ENCODE measurements at regions not wholly inside any gene's neighbourhood (a gene's known extent, or its start where the extent isn't known, plus 50 kb on each side); places are given as distances from the start of the nearest gene placed in this dataset.

DNA sequence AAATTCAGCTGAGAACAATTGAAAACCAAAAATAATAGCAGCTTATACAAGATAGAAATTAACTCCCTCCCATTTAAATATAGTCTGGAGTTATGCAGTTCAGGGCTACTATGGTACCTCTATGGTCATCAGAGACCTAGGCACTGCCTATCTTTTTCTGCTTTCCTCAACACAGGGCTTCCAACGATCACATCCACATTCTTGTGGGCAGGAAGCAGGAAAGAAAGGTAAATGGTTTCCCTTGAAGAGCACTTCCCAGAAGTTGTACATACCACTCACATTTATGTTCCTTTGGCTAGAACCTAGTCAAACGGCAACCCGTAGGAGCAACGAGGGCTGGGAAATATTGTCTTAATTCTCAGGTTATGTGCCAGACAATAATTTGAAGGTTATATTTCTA, 197.7 kb upstream of the PRICKLE2 start:
- Histone ChIP-seq H3K36me3 (replicated peaks in 1 of 2; ENCODE audit: control insufficient read depth in 2 of 2, insufficient read depth in 2 of 2, low read length in 2 of 2) (no peaks in the 10 kb centered on the region), H2AFZ (ENCODE audit: low read length) (no peak overlapping the region), H3K9ac (ENCODE audit: low read depth, low read length, poor library complexity) (no peak overlapping the region), H3K9me3 (replicated peaks in 1 of 2; ENCODE audit: control insufficient read depth in 2 of 2, insufficient read depth in 1 of 2, low read depth in 1 of 2, low read length in 2 of 2) (no peaks in the 10 kb centered on the region), H2BK15ac (ENCODE audit: low read length) (no peak overlapping the region), H3K4ac (ENCODE audit: low read length) (no peak overlapping the region), H3K27me3 (ENCODE audit: control insufficient read depth in 3 of 3, insufficient read depth in 3 of 3, low read depth in 1 of 3, low read length in 3 of 3) (no peaks in the 10 kb centered on the region), H3K79me1 (ENCODE audit: low read depth, low read length) (no peaks in the 10 kb centered on the region), H2BK12ac (ENCODE audit: low read length) (no peak overlapping the region), H3K18ac (ENCODE audit: low read length) (no peak overlapping the region), H4K91ac (ENCODE audit: low read depth, low read length, poor library complexity) (no peak overlapping the region), H2BK120ac (ENCODE audit: low read depth, low read length) (no peak overlapping the region), H4K8ac (ENCODE audit: low read depth, low read length) (no peak overlapping the region), H3K14ac (ENCODE audit: low read length) (no peak overlapping the region), H3K27ac (replicated peaks; ENCODE audit: low read length) (no peak overlapping the region), H2BK5ac (ENCODE audit: low read length) (no peak overlapping the region), H3K23ac (ENCODE audit: low read depth, low read length, poor library complexity) (no peak overlapping the region), H3K4me1 (ENCODE audit: control insufficient read depth in 2 of 2, insufficient read depth in 1 of 2, low read depth in 1 of 2, low read length in 2 of 2) (peaks cover 4 to 5% of the 10 kb centered on the region in 2 donors), H2AK5ac (ENCODE audit: low read depth, low read length) (no peak overlapping the region), H3K4me3 (ENCODE audit: low read length in 2 of 2) (no peak overlapping the region), H3K4me2 (ENCODE audit: insufficient read depth, low read length, poor library complexity, severe bottlenecking) (no peak overlapping the region)
- DNase-seq (ENCODE audit: low spot score), result no peak
- no CpG with 5 or more reads among the region's 4 CpGs for WGBS, 2 donors (ENCODE audit: extremely low coverage in 2 of 2, insufficient read length in 2 of 2, insufficient replicate concordance in 1 of 2)

- no CpG with 5 or more reads among the region's 7 CpGs for WGBS, 2 donors (ENCODE audit: extremely low coverage in 2 of 2, insufficient read length in 2 of 2, insufficient replicate concordance in 1 of 2)
- Histone ChIP-seq H3K27ac (replicated peaks; ENCODE audit: low read length) (no peak overlapping the region), H3K79me1 (ENCODE audit: low read depth, low read length) (no peaks in the 10 kb centered on the region)
Observed at GRCh38 chr3:64422192-64422591, 196.9 kb upstream of the PRICKLE2 start.

DNA sequence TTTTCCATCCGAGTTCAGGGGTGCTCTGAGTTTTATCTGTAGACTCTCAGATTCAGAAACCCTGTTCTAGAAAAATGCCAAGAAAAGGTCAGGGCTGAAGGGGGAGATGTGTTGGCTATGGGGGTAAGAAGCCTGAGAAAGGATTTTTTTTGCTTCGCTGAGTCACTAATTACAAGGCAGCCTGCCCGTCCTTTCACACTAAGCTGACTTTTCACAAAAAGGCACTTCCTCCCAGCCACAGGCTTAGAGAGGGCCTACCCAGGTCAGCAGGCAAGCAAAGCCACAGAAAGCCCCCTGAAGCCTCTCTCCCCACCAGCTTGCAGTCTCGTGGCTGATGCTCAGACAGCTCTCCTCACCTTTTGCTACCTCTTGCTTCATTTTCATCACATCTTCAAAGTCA, 192.6 kb upstream of the PRICKLE2 start:
- Histone ChIP-seq H3K23ac (ENCODE audit: low read depth, low read length, poor library complexity) (no peak overlapping the region), H3K36me3 (replicated peaks in 1 of 2; ENCODE audit: control insufficient read depth in 2 of 2, insufficient read depth in 2 of 2, low read length in 2 of 2) (no peaks in the 10 kb centered on the region), H2BK5ac (ENCODE audit: low read length) (no peak overlapping the region), H4K91ac (ENCODE audit: low read depth, low read length, poor library complexity) (no peak overlapping the region), H3K4me3 (ENCODE audit: low read length in 2 of 2) (no peak overlapping the region), H3K9me3 (replicated peaks in 1 of 2; ENCODE audit: control insufficient read depth in 2 of 2, insufficient read depth in 1 of 2, low read depth in 1 of 2, low read length in 2 of 2) (no peaks in the 10 kb centered on the region), H3K4ac (ENCODE audit: low read length) (no peak overlapping the region), H2AK5ac (ENCODE audit: low read depth, low read length) (no peak overlapping the region), H2BK12ac (ENCODE audit: low read length) (no peak overlapping the region), H4K8ac (ENCODE audit: low read depth, low read length) (no peak overlapping the region), H3K4me2 (ENCODE audit: insufficient read depth, low read length, poor library complexity, severe bottlenecking) (no peak overlapping the region), H3K79me1 (ENCODE audit: low read depth, low read length) (no peaks in the 10 kb centered on the region), H3K18ac (ENCODE audit: low read length) (no peak overlapping the region), H3K4me1 (ENCODE audit: control insufficient read depth in 2 of 2, insufficient read depth in 1 of 2, low read depth in 1 of 2, low read length in 2 of 2) (peaks cover 4% of the 10 kb centered on the region in 2 donors), H3K14ac (ENCODE audit: low read length) (no peak overlapping the region), H3K27me3 (ENCODE audit: control insufficient read depth in 3 of 3, insufficient read depth in 3 of 3, low read depth in 1 of 3, low read length in 3 of 3) (no peaks in the 10 kb centered on the region), H2BK120ac (ENCODE audit: low read depth, low read length) (no peak overlapping the region), H3K9ac (ENCODE audit: low read depth, low read length, poor library complexity) (no peak overlapping the region), H2BK15ac (ENCODE audit: low read length) (no peak overlapping the region), H2AFZ (ENCODE audit: low read length) (no peak overlapping the region), H3K27ac (replicated peaks; ENCODE audit: low read length) (peak overlapping the region; percentile 58)
- WGBS, 2 donors (ENCODE audit: extremely low coverage in 2 of 2, insufficient read length in 2 of 2, insufficient replicate concordance in 1 of 2), result no CpG with 5 or more reads among the region's 4 CpGs
- peak; percentile 76 for DNase-seq (ENCODE audit: low spot score)

More at GRCh38 chr3:64422192-64422591, 196.9 kb upstream of the PRICKLE2 start:
- Histone ChIP-seq H3K4me3 (ENCODE audit: low read length in 2 of 2) (no peak overlapping the region), H4K91ac (ENCODE audit: low read depth, low read length, poor library complexity) (no peak overlapping the region), H3K4me1 (ENCODE audit: control insufficient read depth in 2 of 2, insufficient read depth in 1 of 2, low read depth in 1 of 2, low read length in 2 of 2) (peaks cover 4 to 5% of the 10 kb centered on the region in 2 donors), H4K8ac (ENCODE audit: low read depth, low read length) (no peak overlapping the region), H2BK12ac (ENCODE audit: low read length) (no peak overlapping the region), H2BK5ac (ENCODE audit: low read length) (no peak overlapping the region), H3K4me2 (ENCODE audit: insufficient read depth, low read length, poor library complexity, severe bottlenecking) (no peak overlapping the region), H3K36me3 (replicated peaks in 1 of 2; ENCODE audit: control insufficient read depth in 2 of 2, insufficient read depth in 2 of 2, low read length in 2 of 2) (no peaks in the 10 kb centered on the region), H3K4ac (ENCODE audit: low read length) (no peak overlapping the region), H3K27me3 (ENCODE audit: control insufficient read depth in 3 of 3, insufficient read depth in 3 of 3, low read depth in 1 of 3, low read length in 3 of 3) (no peaks in the 10 kb centered on the region), H3K9ac (ENCODE audit: low read depth, low read length, poor library complexity) (no peak overlapping the region), H2BK120ac (ENCODE audit: low read depth, low read length) (no peak overlapping the region), H2AFZ (ENCODE audit: low read length) (no peak overlapping the region), H2BK15ac (ENCODE audit: low read length) (no peak overlapping the region), H2AK5ac (ENCODE audit: low read depth, low read length) (no peak overlapping the region), H3K14ac (ENCODE audit: low read length) (no peak overlapping the region), H3K18ac (ENCODE audit: low read length) (no peak overlapping the region), H3K23ac (ENCODE audit: low read depth, low read length, poor library complexity) (no peak overlapping the region), H3K9me3 (replicated peaks in 1 of 2; ENCODE audit: control insufficient read depth in 2 of 2, insufficient read depth in 1 of 2, low read depth in 1 of 2, low read length in 2 of 2) (no peaks in the 10 kb centered on the region)
- no peak for DNase-seq (ENCODE audit: low spot score)

- no peak overlapping the region for H3K14ac ChIP-seq (ENCODE audit: low read length)
- H2BK15ac ChIP-seq (ENCODE audit: low read length), result no peak overlapping the region
- no peak overlapping the region for H4K91ac ChIP-seq (ENCODE audit: low read depth, low read length, poor library complexity)
- no peak overlapping the region for H2AFZ ChIP-seq (ENCODE audit: low read length)
- no peak overlapping the region for H3K4ac ChIP-seq (ENCODE audit: low read length)
- no peak overlapping the region for H3K4me3 ChIP-seq (ENCODE audit: low read length in 2 of 2)
- H3K27ac ChIP-seq (replicated peaks; ENCODE audit: low read length), result no peak overlapping the region
- no peaks in the 10 kb centered on the region for H3K36me3 ChIP-seq (replicated peaks in 1 of 2; ENCODE audit: control insufficient read depth in 2 of 2, insufficient read depth in 2 of 2, low read length in 2 of 2)
- no peak overlapping the region for H2BK12ac ChIP-seq (ENCODE audit: low read length)
- H3K4me1 ChIP-seq (ENCODE audit: control insufficient read depth in 2 of 2, insufficient read depth in 1 of 2, low read depth in 1 of 2, low read length in 2 of 2), result peaks cover 8 to 9% of the 10 kb centered on the region in 2 donors
- H3K9me3 ChIP-seq (replicated peaks in 1 of 2; ENCODE audit: control insufficient read depth in 2 of 2, insufficient read depth in 1 of 2, low read depth in 1 of 2, low read length in 2 of 2), result no peaks in the 10 kb centered on the region
- DNase-seq (ENCODE audit: low spot score), result no peak
- no peak overlapping the region for H3K23ac ChIP-seq (ENCODE audit: low read depth, low read length, poor library complexity)
- H3K79me1 ChIP-seq (ENCODE audit: low read depth, low read length), result no peaks in the 10 kb centered on the region
- H2BK120ac ChIP-seq (ENCODE audit: low read depth, low read length), result no peak overlapping the region
- no peaks in the 10 kb centered on the region for H3K27me3 ChIP-seq (ENCODE audit: control insufficient read depth in 3 of 3, insufficient read depth in 3 of 3, low read depth in 1 of 3, low read length in 3 of 3)
- WGBS, 2 donors (ENCODE audit: extremely low coverage in 2 of 2, insufficient read length in 2 of 2, insufficient replicate concordance in 1 of 2), result no CpG with 5 or more reads among the region's 7 CpGs
- no peak overlapping the region for H3K18ac ChIP-seq (ENCODE audit: low read length)
- no peak overlapping the region for H2BK5ac ChIP-seq (ENCODE audit: low read length)
- H2AK5ac ChIP-seq (ENCODE audit: low read depth, low read length), result no peak overlapping the region
- no peak overlapping the region for H3K4me2 ChIP-seq (ENCODE audit: insufficient read depth, low read length, poor library complexity, severe bottlenecking)
- H3K9ac ChIP-seq (ENCODE audit: low read depth, low read length, poor library complexity), result no peak overlapping the region
- no peak overlapping the region for H4K8ac ChIP-seq (ENCODE audit: low read depth, low read length)
Observed at GRCh38 chr3:64414043-64414442, 188.8 kb upstream of the PRICKLE2 start.
